ENCODE measurements at regions not wholly inside any gene's neighbourhood (a gene's known extent, or its start where the extent isn't known, plus 50 kb on each side); places are given as distances from the start of the nearest gene placed in this dataset.

GRCh38 chr6:100160930-100161329 lies 166.9 kb upstream of the MCHR2 start:
- no peak for ATAC-seq
- H3K27ac Mint-ChIP-seq = no peak overlapping the region
- H3K9me3 ChIP-seq (ENCODE audit: control insufficient read depth, low read length, poor library complexity, severe bottlenecking) = no peaks in the 10 kb centered on the region
- H3K4me3 Mint-ChIP-seq = no peak overlapping the region
- H3K4me1 Mint-ChIP-seq = no peaks in the 10 kb centered on the region
- DNase-seq = no peak
- no peaks in the 10 kb centered on the region for H3K36me3 Mint-ChIP-seq (ENCODE audit: low read depth)
- H3K27me3 Mint-ChIP-seq = peaks cover 10% of the 10 kb centered on the region

DNA sequence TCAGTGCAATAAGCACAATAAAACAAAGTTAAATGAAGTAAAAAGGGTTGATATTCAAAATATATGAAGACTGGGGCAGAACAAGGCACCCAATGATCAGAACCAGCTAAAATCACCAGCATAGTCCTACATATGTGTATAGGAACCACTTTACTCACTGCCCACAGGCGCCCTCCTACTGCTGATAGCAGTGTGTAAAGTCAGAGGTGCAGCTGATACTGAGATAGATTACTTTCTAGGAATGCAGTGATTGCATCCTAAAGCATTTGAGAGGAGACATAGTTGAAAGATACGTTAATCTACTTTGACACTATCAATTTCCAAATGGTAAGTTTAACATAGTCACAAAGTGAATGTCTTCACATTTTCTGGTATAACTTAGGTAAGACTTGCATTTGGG lies 161.1 kb upstream of the MCHR2 start:
- no peaks in the 10 kb centered on the region for H3K27me3 Mint-ChIP-seq
- no peak overlapping the region for H3K4me3 Mint-ChIP-seq
- no peak overlapping the region for H3K27ac Mint-ChIP-seq
- ATAC-seq = no peak
- no peaks in the 10 kb centered on the region for H3K4me1 Mint-ChIP-seq
- no peaks in the 10 kb centered on the region for H3K9me3 ChIP-seq (ENCODE audit: control insufficient read depth, low read length, poor library complexity, severe bottlenecking)
- DNase-seq = no peak
- no peaks in the 10 kb centered on the region for H3K36me3 Mint-ChIP-seq (ENCODE audit: low read depth)

- DNase-seq (no peak), ATAC-seq (no peak)
- no peaks in the 10 kb centered on the region for H3K27me3 Mint-ChIP-seq
- H3K36me3 Mint-ChIP-seq (ENCODE audit: low read depth) = no peaks in the 10 kb centered on the region
- no peaks in the 10 kb centered on the region for H3K4me1 Mint-ChIP-seq
- H3K9me3 ChIP-seq (ENCODE audit: control insufficient read depth, low read length, poor library complexity, severe bottlenecking) = no peaks in the 10 kb centered on the region
- H3K27ac Mint-ChIP-seq = no peak overlapping the region
- H3K4me3 Mint-ChIP-seq = no peak overlapping the region
Observed at GRCh38 chr6:100153636-100154275, 159.7 kb upstream of the MCHR2 start.

DNA sequence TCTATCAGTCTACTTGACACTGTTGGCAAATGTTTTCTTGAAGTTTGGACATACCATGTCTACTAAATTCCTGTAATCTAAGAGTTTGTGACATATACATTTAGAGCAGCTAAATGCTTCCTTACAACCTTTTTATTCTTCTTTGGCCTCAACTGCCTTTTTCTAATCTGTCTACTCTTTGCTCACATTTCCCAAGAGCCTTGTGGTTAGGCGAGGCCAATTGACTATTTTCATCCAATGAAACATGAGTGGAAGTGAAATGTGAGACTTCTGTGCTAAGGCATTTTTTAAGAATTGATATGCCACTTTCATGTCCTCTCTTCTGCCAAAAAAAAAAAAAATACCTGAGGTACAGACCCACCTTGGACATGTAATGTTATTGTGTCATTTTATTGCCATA lies 158.2 kb upstream of the MCHR2 start:
- H3K4me1 Mint-ChIP-seq = no peaks in the 10 kb centered on the region
- H3K9me3 ChIP-seq (ENCODE audit: control insufficient read depth, low read length, poor library complexity, severe bottlenecking) = no peaks in the 10 kb centered on the region
- no peak for ATAC-seq
- DNase-seq = no peak
- H3K27ac Mint-ChIP-seq = no peak overlapping the region
- H3K27me3 Mint-ChIP-seq = peaks cover 6% of the 10 kb centered on the region
- no peak overlapping the region for H3K4me3 Mint-ChIP-seq
- no peaks in the 10 kb centered on the region for H3K36me3 Mint-ChIP-seq (ENCODE audit: low read depth)

GRCh38 chr6:100144991-100145390 lies 151.0 kb upstream of the MCHR2 start:
- H3K36me3 Mint-ChIP-seq (ENCODE audit: low read depth) = no peaks in the 10 kb centered on the region
- H3K4me3 Mint-ChIP-seq = no peak overlapping the region
- H3K9me3 ChIP-seq (ENCODE audit: control insufficient read depth, low read length, poor library complexity, severe bottlenecking) = no peaks in the 10 kb centered on the region
- DNase-seq (no peak), ATAC-seq (no peak)
- H3K4me1 Mint-ChIP-seq = no peaks in the 10 kb centered on the region
- H3K27me3 Mint-ChIP-seq = peaks cover 13% of the 10 kb centered on the region
- H3K27ac Mint-ChIP-seq = no peak overlapping the region

DNA sequence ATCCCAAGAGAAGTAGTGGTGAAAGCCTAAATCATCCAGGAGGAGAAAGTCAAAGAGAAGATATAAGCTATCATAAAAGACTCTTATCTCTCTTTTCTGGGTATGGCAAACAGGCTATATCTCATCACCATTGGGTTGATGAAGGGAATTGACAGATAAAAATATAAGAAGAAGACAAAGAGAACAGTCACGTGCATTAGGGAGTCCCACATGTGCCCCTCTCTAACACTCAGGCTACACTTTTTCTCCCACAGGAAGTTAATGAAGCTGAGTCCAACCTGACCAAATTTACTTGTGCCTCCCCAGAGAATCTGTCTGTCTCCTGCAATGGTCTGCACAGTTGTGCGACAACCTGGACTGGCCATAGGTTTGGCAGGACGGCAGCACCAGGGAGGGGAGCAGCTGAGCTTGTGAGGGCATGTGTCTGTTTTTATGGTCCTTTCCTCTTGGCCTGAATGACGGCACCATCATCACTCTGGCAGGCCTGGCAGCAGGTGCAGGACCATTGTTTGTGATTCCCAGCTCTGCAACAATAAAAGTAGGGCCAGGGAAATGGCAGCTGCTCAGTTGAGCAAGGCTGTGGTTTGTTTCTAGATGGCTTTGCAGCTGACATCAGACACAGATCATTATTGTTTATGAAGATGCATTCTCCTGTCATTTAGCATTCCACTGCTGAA lies 144.5 kb upstream of the MCHR2 start:
- Mint-ChIP-seq H3K4me1 (no peaks in the 10 kb centered on the region), H3K4me3 (no peak overlapping the region), H3K36me3 (ENCODE audit: low read depth) (no peaks in the 10 kb centered on the region), H3K27ac (no peak overlapping the region), H3K27me3 (no peaks in the 10 kb centered on the region)
- no peak for DNase-seq
- no peak for ATAC-seq
- H3K9me3 ChIP-seq (ENCODE audit: control insufficient read depth, low read length, poor library complexity, severe bottlenecking) = no peaks in the 10 kb centered on the region

GRCh38 chr6:100137759-100138158 lies 143.7 kb upstream of the MCHR2 start:
- ATAC-seq = no peak
- DNase-seq = no peak
- Mint-ChIP-seq H3K36me3 (ENCODE audit: low read depth) (no peaks in the 10 kb centered on the region), H3K27me3 (no peaks in the 10 kb centered on the region), H3K4me3 (no peak overlapping the region), H3K27ac (no peak overlapping the region), H3K4me1 (no peaks in the 10 kb centered on the region)
- no peaks in the 10 kb centered on the region for H3K9me3 ChIP-seq (ENCODE audit: control insufficient read depth, low read length, poor library complexity, severe bottlenecking)

DNA sequence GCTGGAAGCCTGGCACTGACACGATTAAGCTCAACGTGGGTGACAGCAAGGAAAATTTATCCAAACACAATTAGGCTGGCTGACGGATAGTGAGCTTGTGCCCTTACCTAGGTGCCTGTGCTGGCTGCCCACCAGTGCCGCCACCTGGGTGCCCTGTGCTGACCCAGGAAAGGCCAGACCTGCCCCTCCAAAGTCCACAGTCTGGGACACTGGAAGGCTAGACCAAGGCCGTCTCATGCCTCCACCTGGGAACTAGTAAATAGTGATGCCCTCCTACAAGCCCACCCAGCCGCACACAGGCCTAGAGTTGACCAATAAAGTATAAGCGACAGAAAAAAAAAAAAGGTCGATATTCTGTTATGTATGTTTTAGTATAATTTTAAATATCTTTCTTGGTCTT lies 142.6 kb upstream of the MCHR2 start:
- no peaks in the 10 kb centered on the region for H3K4me1 Mint-ChIP-seq
- H3K4me3 Mint-ChIP-seq = no peak overlapping the region
- H3K27me3 Mint-ChIP-seq = no peaks in the 10 kb centered on the region
- H3K27ac Mint-ChIP-seq = no peak overlapping the region
- DNase-seq (no peak), ATAC-seq (no peak)
- no peaks in the 10 kb centered on the region for H3K36me3 Mint-ChIP-seq (ENCODE audit: low read depth)
- H3K9me3 ChIP-seq (ENCODE audit: control insufficient read depth, low read length, poor library complexity, severe bottlenecking) = no peaks in the 10 kb centered on the region

GRCh38 chr6:100135977-100136376 lies 142.0 kb upstream of the MCHR2 start:
- H3K9me3 ChIP-seq (ENCODE audit: control insufficient read depth, low read length, poor library complexity, severe bottlenecking) = no peaks in the 10 kb centered on the region
- DNase-seq = no peak
- Mint-ChIP-seq H3K27me3 (no peaks in the 10 kb centered on the region), H3K4me3 (no peak overlapping the region), H3K36me3 (ENCODE audit: low read depth) (no peaks in the 10 kb centered on the region), H3K27ac (no peak overlapping the region), H3K4me1 (no peaks in the 10 kb centered on the region)
- no peak for ATAC-seq

- Mint-ChIP-seq H3K4me1 (no peaks in the 10 kb centered on the region), H3K4me3 (no peak overlapping the region), H3K27me3 (no peaks in the 10 kb centered on the region), H3K27ac (no peak overlapping the region), H3K36me3 (ENCODE audit: low read depth) (no peaks in the 10 kb centered on the region)
- no peaks in the 10 kb centered on the region for H3K9me3 ChIP-seq (ENCODE audit: control insufficient read depth, low read length, poor library complexity, severe bottlenecking)
- no peak for ATAC-seq
- no peak for DNase-seq
Observed at GRCh38 chr6:100134703-100135102, 140.7 kb upstream of the MCHR2 start.

- ATAC-seq = no peak
- DNase-seq = no peak
- no peak overlapping the region for H3K27ac Mint-ChIP-seq
- H3K4me1 Mint-ChIP-seq = no peaks in the 10 kb centered on the region
- no peaks in the 10 kb centered on the region for H3K27me3 Mint-ChIP-seq
- H3K36me3 Mint-ChIP-seq (ENCODE audit: low read depth) = no peaks in the 10 kb centered on the region
- H3K9me3 ChIP-seq (ENCODE audit: control insufficient read depth, low read length, poor library complexity, severe bottlenecking) = no peaks in the 10 kb centered on the region
- no peak overlapping the region for H3K4me3 Mint-ChIP-seq
Observed at GRCh38 chr6:100134297-100134696, 140.3 kb upstream of the MCHR2 start.

GRCh38 chr6:100132005-100132404 lies 138.0 kb upstream of the MCHR2 start:
- Mint-ChIP-seq H3K27ac (no peak overlapping the region), H3K36me3 (ENCODE audit: low read depth) (no peaks in the 10 kb centered on the region), H3K4me1 (no peaks in the 10 kb centered on the region), H3K4me3 (no peak overlapping the region), H3K27me3 (no peaks in the 10 kb centered on the region)
- DNase-seq (no peak), ATAC-seq (no peak)
- no peaks in the 10 kb centered on the region for H3K9me3 ChIP-seq (ENCODE audit: control insufficient read depth, low read length, poor library complexity, severe bottlenecking)

DNA sequence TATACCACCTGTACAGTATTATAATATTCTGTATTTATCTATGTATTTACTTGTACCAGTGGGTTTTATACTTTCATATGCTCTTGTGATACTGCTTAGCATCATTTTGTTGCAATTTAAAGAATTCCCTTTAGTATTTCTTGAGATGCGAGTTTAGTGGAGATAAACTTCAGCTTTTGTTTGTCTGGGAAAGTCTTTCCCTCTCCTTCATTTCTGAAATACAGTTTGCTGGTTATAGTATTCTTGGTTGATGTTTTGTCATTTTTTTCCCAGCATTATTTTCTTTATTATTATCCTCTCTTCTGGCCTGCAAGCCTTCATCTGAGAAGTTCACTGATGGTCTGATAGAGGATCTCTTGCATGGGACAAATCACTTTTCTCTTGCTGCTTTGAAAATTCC lies 136.6 kb upstream of the MCHR2 start:
- no peak overlapping the region for H3K4me3 Mint-ChIP-seq
- H3K4me1 Mint-ChIP-seq = no peaks in the 10 kb centered on the region
- no peaks in the 10 kb centered on the region for H3K9me3 ChIP-seq (ENCODE audit: control insufficient read depth, low read length, poor library complexity, severe bottlenecking)
- no peak for DNase-seq
- ATAC-seq = no peak
- no peak overlapping the region for H3K27ac Mint-ChIP-seq
- H3K36me3 Mint-ChIP-seq (ENCODE audit: low read depth) = no peaks in the 10 kb centered on the region
- no peaks in the 10 kb centered on the region for H3K27me3 Mint-ChIP-seq

- no peak overlapping the region for H3K4me3 Mint-ChIP-seq
- peaks cover 3% of the 10 kb centered on the region for H3K36me3 Mint-ChIP-seq (ENCODE audit: low read depth)
Observed at GRCh38 chr6:100126790-100127484, 132.9 kb upstream of the MCHR2 start.

More at GRCh38 chr6:100126790-100127484, 132.9 kb upstream of the MCHR2 start:
- no peaks in the 10 kb centered on the region for H3K9me3 ChIP-seq (ENCODE audit: control insufficient read depth, low read length, poor library complexity, severe bottlenecking)
- Mint-ChIP-seq H3K27ac (no peak overlapping the region), H3K27me3 (peaks cover 23% of the 10 kb centered on the region), H3K4me1 (no peaks in the 10 kb centered on the region)
- DNase-seq (no peak), ATAC-seq (no peak)

Data from T-helper 17 cell (primary cell).